ENCODE measurements at regions not wholly inside any gene's neighbourhood (a gene's known extent, or its start where the extent isn't known, plus 50 kb on each side); places are given as distances from the start of the nearest gene placed in this dataset.
A peak's percentile ranks its signal among the peaks of the same experiment; 100 is the strongest.

- no peaks in the 10 kb centered on the region for H3K9me3 ChIP-seq (ENCODE audit: low read length)
- no peaks in the 10 kb centered on the region for H3K9me3 Mint-ChIP-seq
- H3K4me3 Mint-ChIP-seq, result no peak overlapping the region
- no peaks in the 10 kb centered on the region for H3K4me1 Mint-ChIP-seq
- CTCF ChIA-PET, result no interaction called here
- DNase-seq, result no peak
- no peaks in the 10 kb centered on the region for H3K4me1 ChIP-seq (ENCODE audit: insufficient read depth, low read length)
- no peak overlapping the region for H3K4me3 ChIP-seq (ENCODE audit: low read length)
- H3K36me3 Mint-ChIP-seq, result no peaks in the 10 kb centered on the region
- no peak overlapping the region for H3K27ac ChIP-seq (ENCODE audit: low read depth, low read length)
- no peaks in the 10 kb centered on the region for H3K27me3 Mint-ChIP-seq
- POLR2A ChIA-PET, result no interaction called here
- H3K27ac Mint-ChIP-seq, result no peak overlapping the region
- H3K27me3 ChIP-seq (ENCODE audit: insufficient read depth, low read length, poor library complexity, severe bottlenecking), result no peaks in the 10 kb centered on the region
- H3K36me3 ChIP-seq (ENCODE audit: insufficient read depth, low read length), result no peaks in the 10 kb centered on the region
Observed at GRCh38 chr2:55995211-55995610, 71.6 kb upstream of the EFEMP1 start.

- Histone ChIP-seq H3K4me1 (ENCODE audit: insufficient read depth, low read length) (no peaks in the 10 kb centered on the region), H3K9me3 (ENCODE audit: low read length) (no peaks in the 10 kb centered on the region), H3K4me3 (ENCODE audit: low read length) (no peak overlapping the region), H3K36me3 (ENCODE audit: insufficient read depth, low read length) (no peaks in the 10 kb centered on the region), H3K27me3 (ENCODE audit: insufficient read depth, low read length, poor library complexity, severe bottlenecking) (no peaks in the 10 kb centered on the region), H3K27ac (ENCODE audit: low read depth, low read length) (no peak overlapping the region)
- H3K27ac Mint-ChIP-seq, result no peak overlapping the region
- H3K4me1 Mint-ChIP-seq, result no peaks in the 10 kb centered on the region
- H3K27me3 Mint-ChIP-seq, result no peaks in the 10 kb centered on the region
- no peak overlapping the region for H3K4me3 Mint-ChIP-seq
- POLR2A ChIA-PET, result no interaction called here
- DNase-seq, result no peak
- no peaks in the 10 kb centered on the region for H3K9me3 Mint-ChIP-seq
- CTCF ChIA-PET, result no interaction called here
- no peaks in the 10 kb centered on the region for H3K36me3 Mint-ChIP-seq
Observed at GRCh38 chr2:55995902-55996301, 72.3 kb upstream of the EFEMP1 start.

GRCh38 chr2:55999231-55999630 is 75.6 kb upstream of the EFEMP1 start:
- Mint-ChIP-seq H3K36me3 (no peaks in the 10 kb centered on the region), H3K27me3 (no peaks in the 10 kb centered on the region), H3K4me1 (no peaks in the 10 kb centered on the region), H3K4me3 (no peak overlapping the region), H3K9me3 (no peaks in the 10 kb centered on the region), H3K27ac (no peak overlapping the region)
- ChIA-PET POLR2A (no interaction called here), CTCF (no interaction called here)
- no peaks in the 10 kb centered on the region for H3K27me3 ChIP-seq (ENCODE audit: insufficient read depth, low read length, poor library complexity, severe bottlenecking)
- no peak overlapping the region for H3K4me3 ChIP-seq (ENCODE audit: low read length)
- H3K27ac ChIP-seq (ENCODE audit: low read depth, low read length), result no peak overlapping the region
- H3K36me3 ChIP-seq (ENCODE audit: insufficient read depth, low read length), result no peaks in the 10 kb centered on the region
- no peaks in the 10 kb centered on the region for H3K9me3 ChIP-seq (ENCODE audit: low read length)
- no peaks in the 10 kb centered on the region for H3K4me1 ChIP-seq (ENCODE audit: insufficient read depth, low read length)
- DNase-seq, result no peak

- no peaks in the 10 kb centered on the region for H3K4me1 ChIP-seq (ENCODE audit: insufficient read depth, low read length)
- no peaks in the 10 kb centered on the region for H3K27me3 ChIP-seq (ENCODE audit: insufficient read depth, low read length, poor library complexity, severe bottlenecking)
- H3K27ac ChIP-seq (ENCODE audit: low read depth, low read length), result no peak overlapping the region
- ChIA-PET POLR2A (no interaction called here), CTCF (no interaction called here)
- H3K36me3 ChIP-seq (ENCODE audit: insufficient read depth, low read length), result no peaks in the 10 kb centered on the region
- no peak for DNase-seq
- Mint-ChIP-seq H3K27ac (no peak overlapping the region), H3K4me1 (no peaks in the 10 kb centered on the region), H3K4me3 (no peak overlapping the region), H3K36me3 (no peaks in the 10 kb centered on the region), H3K27me3 (no peaks in the 10 kb centered on the region), H3K9me3 (no peaks in the 10 kb centered on the region)
- no peak overlapping the region for H3K4me3 ChIP-seq (ENCODE audit: low read length)
- H3K9me3 ChIP-seq (ENCODE audit: low read length), result no peaks in the 10 kb centered on the region
Observed at GRCh38 chr2:55999790-56000189, 76.2 kb upstream of the EFEMP1 start.

- no peaks in the 10 kb centered on the region for H3K4me1 Mint-ChIP-seq
- no peak overlapping the region for H3K4me3 ChIP-seq (ENCODE audit: low read length)
- no peaks in the 10 kb centered on the region for H3K27me3 Mint-ChIP-seq
- H3K9me3 ChIP-seq (ENCODE audit: low read length), result no peaks in the 10 kb centered on the region
- H3K36me3 Mint-ChIP-seq, result no peaks in the 10 kb centered on the region
- no peak for DNase-seq
- no peak overlapping the region for H3K27ac Mint-ChIP-seq
- H3K9me3 Mint-ChIP-seq, result peaks cover 0 to 4% (median 0%) of the 10 kb centered on the region in 5 donors
- no peak overlapping the region for H3K27ac ChIP-seq (ENCODE audit: low read depth, low read length)
- H3K4me3 Mint-ChIP-seq, result no peak overlapping the region
- POLR2A ChIA-PET, result no interaction called here
- H3K4me1 ChIP-seq (ENCODE audit: insufficient read depth, low read length), result no peaks in the 10 kb centered on the region
- no peaks in the 10 kb centered on the region for H3K36me3 ChIP-seq (ENCODE audit: insufficient read depth, low read length)
- CTCF ChIA-PET, result no interaction called here
- no peaks in the 10 kb centered on the region for H3K27me3 ChIP-seq (ENCODE audit: insufficient read depth, low read length, poor library complexity, severe bottlenecking)
Observed at GRCh38 chr2:56001947-56002346, 78.4 kb upstream of the EFEMP1 start.

GRCh38 chr2:56008661-56009431 is 85.3 kb upstream of the EFEMP1 start:
- POLR2A ChIA-PET, result no interaction called here
- Histone ChIP-seq H3K27me3 (ENCODE audit: insufficient read depth, low read length, poor library complexity, severe bottlenecking) (no peaks in the 10 kb centered on the region), H3K36me3 (ENCODE audit: insufficient read depth, low read length) (no peaks in the 10 kb centered on the region), H3K4me1 (ENCODE audit: insufficient read depth, low read length) (no peaks in the 10 kb centered on the region), H3K9me3 (ENCODE audit: low read length) (no peaks in the 10 kb centered on the region), H3K4me3 (ENCODE audit: low read length) (no peak overlapping the region), H3K27ac (ENCODE audit: low read depth, low read length) (no peak overlapping the region)
- no peaks in the 10 kb centered on the region for H3K4me1 Mint-ChIP-seq
- no peaks in the 10 kb centered on the region for H3K27me3 Mint-ChIP-seq
- no peak for DNase-seq
- H3K36me3 Mint-ChIP-seq, result no peaks in the 10 kb centered on the region
- H3K4me3 Mint-ChIP-seq, result no peak overlapping the region
- no peak overlapping the region for H3K27ac Mint-ChIP-seq
- CTCF ChIA-PET, result no interaction called here
- H3K9me3 Mint-ChIP-seq, result peaks cover 0 to 4% (median 0%) of the 10 kb centered on the region in 5 donors

GRCh38 chr2:56009758-56010458 is 86.3 kb upstream of the EFEMP1 start:
- no peak for DNase-seq
- Mint-ChIP-seq H3K27me3 (no peaks in the 10 kb centered on the region), H3K9me3 (peaks cover 0 to 4% (median 0%) of the 10 kb centered on the region in 5 donors), H3K4me3 (no peak overlapping the region), H3K27ac (no peak overlapping the region), H3K36me3 (no peaks in the 10 kb centered on the region), H3K4me1 (no peaks in the 10 kb centered on the region)
- no peak overlapping the region for H3K4me3 ChIP-seq (ENCODE audit: low read length)
- H3K36me3 ChIP-seq (ENCODE audit: insufficient read depth, low read length), result no peaks in the 10 kb centered on the region
- ChIA-PET POLR2A (no interaction called here), CTCF (no interaction called here)
- H3K27ac ChIP-seq (ENCODE audit: low read depth, low read length), result no peak overlapping the region
- H3K4me1 ChIP-seq (ENCODE audit: insufficient read depth, low read length), result no peaks in the 10 kb centered on the region
- H3K9me3 ChIP-seq (ENCODE audit: low read length), result no peaks in the 10 kb centered on the region
- H3K27me3 ChIP-seq (ENCODE audit: insufficient read depth, low read length, poor library complexity, severe bottlenecking), result no peaks in the 10 kb centered on the region

GRCh38 chr2:56011624-56012023 is 88.0 kb upstream of the EFEMP1 start:
- ChIA-PET POLR2A (no interaction called here), CTCF (no interaction called here)
- peak overlapping the region in 1 of 8 donors; percentile 36 for H3K27ac Mint-ChIP-seq
- Histone ChIP-seq H3K27ac (ENCODE audit: low read depth, low read length) (no peak overlapping the region), H3K9me3 (ENCODE audit: low read length) (no peaks in the 10 kb centered on the region), H3K27me3 (ENCODE audit: insufficient read depth, low read length, poor library complexity, severe bottlenecking) (no peaks in the 10 kb centered on the region), H3K36me3 (ENCODE audit: insufficient read depth, low read length) (no peaks in the 10 kb centered on the region), H3K4me1 (ENCODE audit: insufficient read depth, low read length) (no peaks in the 10 kb centered on the region), H3K4me3 (ENCODE audit: low read length) (no peak overlapping the region)
- no peaks in the 10 kb centered on the region for H3K4me1 Mint-ChIP-seq
- H3K27me3 Mint-ChIP-seq, result no peaks in the 10 kb centered on the region
- DNase-seq, result no peak
- H3K4me3 Mint-ChIP-seq, result no peak overlapping the region
- no peaks in the 10 kb centered on the region for H3K9me3 Mint-ChIP-seq
- H3K36me3 Mint-ChIP-seq, result no peaks in the 10 kb centered on the region

All from CD8-positive, alpha-beta memory T cell (primary cell).